Sigmoid colon (tissue), 4 donors: ENCODE measurements at regions not wholly inside any gene's neighbourhood (a gene's known extent, or its start where the extent isn't known, plus 50 kb on each side); places are given as distances from the start of the nearest gene placed in this dataset.

ENCODE experiments used
- CTCF ChIP-seq, 4 experiments: fragments of 450-650 bp in 3 of 4; fragments of 200-600 bp in 1 of 4; IDR thresholded peaks; one replicate each; pipeline ENCODE4 v1.5.1; 2016 to 2019; ENCODE audit warnings: antibody characterized with exemption in 4 of 4, mild to moderate bottlenecking in 3 of 4, moderate library complexity in 2 of 4
- EP300 ChIP-seq, 4 donors: sonication (generic); formaldehyde crosslinking; IDR thresholded peaks; one replicate each; pipeline ENCODE4 v1.6.1; 2017; ENCODE audit warnings: antibody characterized with exemption in 4 of 4
- POLR2A ChIP-seq, 2 donors: fragments of 450-650 bp; IDR thresholded peaks; one replicate each; pipeline ENCODE4 v1.6.1; 2016; ENCODE audit warnings: antibody characterized with exemption in 2 of 2, mild to moderate bottlenecking in 2 of 2, moderate library complexity in 2 of 2

- no peak for TF ChIP-seq EP300 (IDR thresholded peaks at IDR 0.05)
- no peak for TF ChIP-seq CTCF (IDR thresholded peaks at IDR 0.05)
- TF ChIP-seq POLR2A (IDR thresholded peaks at IDR 0.05), result no peak
Measured at GRCh38 chr13:34747507-34747906, 194.6 kb upstream of the NBEA start.
